ENCODE measurements at regions not wholly inside any gene's neighbourhood (a gene's known extent, or its start where the extent isn't known, plus 50 kb on each side); places are given as distances from the start of the nearest gene placed in this dataset.

- Histone ChIP-seq H3K4me3 (no peak overlapping the region), H3K36me3 (no peaks in the 10 kb centered on the region), H3K27ac (no peak overlapping the region), H3K4me1 (no peaks in the 10 kb centered on the region), H3K9me3 (no peaks in the 10 kb centered on the region), H3K27me3 (no peaks in the 10 kb centered on the region)
- no peak for DNase-seq (ENCODE audit: low spot score in 2 of 2)
- intact Hi-C loops (cut with DNase I; ENCODE audit: low total_unique reads), result no loop called here
- TF ChIP-seq POLR2AphosphoS5 (IDR thresholded peaks at IDR 0.05), result no peak
- TF ChIP-seq POLR2A (IDR thresholded peaks at IDR 0.05), result no peak
- TF ChIP-seq CTCF (IDR thresholded peaks at IDR 0.05), result no peak
These were observed 172.5 kb downstream of the DHX15 start for GRCh38 chr4:24411806-24412205.

GRCh38 chr4:24411299-24411698 is 173.1 kb downstream of the DHX15 start:
- Histone ChIP-seq H3K4me1 (no peaks in the 10 kb centered on the region), H3K27me3 (no peaks in the 10 kb centered on the region), H3K27ac (no peak overlapping the region), H3K36me3 (no peaks in the 10 kb centered on the region), H3K9me3 (no peaks in the 10 kb centered on the region), H3K4me3 (no peak overlapping the region)
- intact Hi-C loops (cut with DNase I; ENCODE audit: low total_unique reads), result no loop called here
- TF ChIP-seq POLR2A (IDR thresholded peaks at IDR 0.05) (no peak), POLR2AphosphoS5 (IDR thresholded peaks at IDR 0.05) (no peak), CTCF (IDR thresholded peaks at IDR 0.05) (no peak)
- DNase-seq (ENCODE audit: low spot score in 2 of 2), result no peak

GRCh38 chr4:24408640-24409039 is 175.7 kb downstream of the DHX15 start:
- H3K9me3 ChIP-seq, result no peaks in the 10 kb centered on the region
- no peak for DNase-seq (ENCODE audit: low spot score in 2 of 2)

GRCh38 chr4:24405926-24406325 is 178.4 kb downstream of the DHX15 start:
- DNase-seq (ENCODE audit: low spot score in 2 of 2), result no peak
- intact Hi-C loops (cut with DNase I; ENCODE audit: low total_unique reads), result no loop called here
- no peaks in the 10 kb centered on the region for H3K36me3 ChIP-seq

More at GRCh38 chr4:24408640-24409039, 175.7 kb downstream of the DHX15 start:
- Histone ChIP-seq H3K36me3 (no peaks in the 10 kb centered on the region), H3K27ac (no peak overlapping the region), H3K27me3 (no peaks in the 10 kb centered on the region), H3K4me3 (no peak overlapping the region), H3K4me1 (no peaks in the 10 kb centered on the region)
- no peak for TF ChIP-seq POLR2AphosphoS5 (IDR thresholded peaks at IDR 0.05)
- TF ChIP-seq POLR2A (IDR thresholded peaks at IDR 0.05), result no peak
- no peak for TF ChIP-seq CTCF (IDR thresholded peaks at IDR 0.05)
- intact Hi-C loops (cut with DNase I; ENCODE audit: low total_unique reads), result no loop called here

GRCh38 chr4:24405341-24405740 is 179.0 kb downstream of the DHX15 start:
- no peak overlapping the region for H3K4me3 ChIP-seq
- TF ChIP-seq POLR2AphosphoS5 (IDR thresholded peaks at IDR 0.05) (no peak), CTCF (IDR thresholded peaks at IDR 0.05) (no peak), POLR2A (IDR thresholded peaks at IDR 0.05) (no peak)
- DNase-seq (ENCODE audit: low spot score in 2 of 2), result no peak
- H3K27ac ChIP-seq, result no peak overlapping the region
- intact Hi-C loops (cut with DNase I; ENCODE audit: low total_unique reads), result no loop called here
- no peaks in the 10 kb centered on the region for H3K4me1 ChIP-seq
- no peaks in the 10 kb centered on the region for H3K9me3 ChIP-seq
- H3K27me3 ChIP-seq, result no peaks in the 10 kb centered on the region
- no peaks in the 10 kb centered on the region for H3K36me3 ChIP-seq

More at GRCh38 chr4:24405926-24406325, 178.4 kb downstream of the DHX15 start:
- H3K27ac ChIP-seq, result no peak overlapping the region
- H3K27me3 ChIP-seq, result no peaks in the 10 kb centered on the region
- no peaks in the 10 kb centered on the region for H3K4me1 ChIP-seq
- H3K4me3 ChIP-seq, result no peak overlapping the region
- no peak for TF ChIP-seq CTCF (IDR thresholded peaks at IDR 0.05)
- TF ChIP-seq POLR2A (IDR thresholded peaks at IDR 0.05), result no peak
- TF ChIP-seq POLR2AphosphoS5 (IDR thresholded peaks at IDR 0.05), result no peak
- H3K9me3 ChIP-seq, result no peaks in the 10 kb centered on the region
